ENCODE measurements at regions not wholly inside any gene's neighbourhood (a gene's known extent, or its start where the extent isn't known, plus 50 kb on each side); places are given as distances from the start of the nearest gene placed in this dataset.

GRCh38 chr13:106400289-106400688 is 135.2 kb downstream of the EFNB2 start:
- TF ChIP-seq POLR2A (IDR thresholded peaks at IDR 0.05; ENCODE audit: low read depth, low read length) (no peak), TAF1 (IDR thresholded peaks at IDR 0.05; ENCODE audit: borderline replicate concordance, low read depth, low read length) (no peak)

Data from GM12892 (cell line).